ENCODE measurements at regions not wholly inside any gene's neighbourhood (a gene's known extent, or its start where the extent isn't known, plus 50 kb on each side); places are given as distances from the start of the nearest gene placed in this dataset.
"Not testable (repeated sequence)": the region's sequence is repeated elsewhere in the genome, so short reads cannot be mapped to it uniquely, and the experiment has no call there.

DNA sequence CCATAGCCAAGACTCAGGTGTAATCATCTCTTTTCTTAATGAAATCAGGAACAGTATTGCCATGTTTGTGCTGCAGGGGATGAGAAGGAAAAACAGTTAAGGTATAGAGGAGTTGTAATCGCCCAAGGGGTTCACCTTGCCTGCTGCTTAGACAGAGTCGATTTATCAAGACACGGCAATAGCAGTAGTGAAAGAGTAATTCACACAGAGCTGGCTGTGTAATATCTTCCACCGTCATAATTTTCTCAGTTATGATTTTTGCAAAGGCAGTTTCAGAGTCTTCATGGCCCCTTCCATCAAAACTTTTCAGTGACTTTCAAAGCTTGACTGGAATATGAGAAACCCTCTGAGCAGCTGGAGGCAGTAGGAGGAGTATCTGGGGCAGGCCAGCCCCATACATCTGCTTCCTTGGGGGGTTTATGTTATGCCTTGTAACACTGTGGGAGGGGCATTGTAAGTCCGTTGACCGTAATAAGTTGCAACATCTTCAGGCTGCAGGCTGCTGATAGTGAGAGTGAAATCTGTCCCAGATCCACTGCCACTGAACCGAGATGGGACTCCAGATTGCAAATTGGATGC, 605.4 kb downstream of the RPIA start:
- TF ChIP-seq EZH2 (IDR thresholded peaks at IDR 0.05; ENCODE audit: low read depth, unreplicated experiment); EZH2phosphoT487 (IDR thresholded peaks at IDR 0.05; ENCODE audit: unreplicated experiment); POLR2AphosphoS5 (IDR thresholded peaks at IDR 0.05; ENCODE audit: low read depth); JUNB (IDR thresholded peaks at IDR 0.05; ENCODE audit: unreplicated experiment); NANOG (IDR thresholded peaks at IDR 0.05; ENCODE audit: borderline replicate concordance); STAT1 (IDR thresholded peaks at IDR 0.05; ENCODE audit: unreplicated experiment); ZNF114 (CRISPR knock-in tag; IDR thresholded peaks at IDR 0.05); ZNF331 (CRISPR knock-in tag; IDR thresholded peaks at IDR 0.05; ENCODE audit: low read depth): not testable (repeated sequence)
- TF ChIP-seq, protein P1, sequence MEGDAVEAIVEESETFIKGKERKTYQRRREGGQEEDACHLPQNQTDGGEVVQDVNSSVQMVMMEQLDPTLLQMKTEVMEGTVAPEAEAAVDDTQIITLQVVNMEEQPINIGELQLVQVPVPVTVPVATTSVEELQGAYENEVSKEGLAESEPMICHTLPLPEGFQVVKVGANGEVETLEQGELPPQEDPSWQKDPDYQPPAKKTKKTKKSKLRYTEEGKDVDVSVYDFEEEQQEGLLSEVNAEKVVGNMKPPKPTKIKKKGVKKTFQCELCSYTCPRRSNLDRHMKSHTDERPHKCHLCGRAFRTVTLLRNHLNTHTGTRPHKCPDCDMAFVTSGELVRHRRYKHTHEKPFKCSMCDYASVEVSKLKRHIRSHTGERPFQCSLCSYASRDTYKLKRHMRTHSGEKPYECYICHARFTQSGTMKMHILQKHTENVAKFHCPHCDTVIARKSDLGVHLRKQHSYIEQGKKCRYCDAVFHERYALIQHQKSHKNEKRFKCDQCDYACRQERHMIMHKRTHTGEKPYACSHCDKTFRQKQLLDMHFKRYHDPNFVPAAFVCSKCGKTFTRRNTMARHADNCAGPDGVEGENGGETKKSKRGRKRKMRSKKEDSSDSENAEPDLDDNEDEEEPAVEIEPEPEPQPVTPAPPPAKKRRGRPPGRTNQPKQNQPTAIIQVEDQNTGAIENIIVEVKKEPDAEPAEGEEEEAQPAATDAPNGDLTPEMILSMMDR (conservative IDR thresholded peaks at IDR 0.05; ENCODE audit: low read depth in 2 of 2) = not testable (repeated sequence)
